Amniotic epithelial cell (primary cell): ENCODE measurements at regions not wholly inside any gene's neighbourhood (a gene's known extent, or its start where the extent isn't known, plus 50 kb on each side); places are given as distances from the start of the nearest gene placed in this dataset.

Source experiments
- DNase-seq: peaks from one replicate; pipeline ENCODE4 v3.0.0-alpha.2; 2010; ENCODE audit warnings: low read depth

- no peak for DNase-seq
These were observed 306.5 kb upstream of the WWC1 start for GRCh38 chr5:167984951-167985350.

DNA sequence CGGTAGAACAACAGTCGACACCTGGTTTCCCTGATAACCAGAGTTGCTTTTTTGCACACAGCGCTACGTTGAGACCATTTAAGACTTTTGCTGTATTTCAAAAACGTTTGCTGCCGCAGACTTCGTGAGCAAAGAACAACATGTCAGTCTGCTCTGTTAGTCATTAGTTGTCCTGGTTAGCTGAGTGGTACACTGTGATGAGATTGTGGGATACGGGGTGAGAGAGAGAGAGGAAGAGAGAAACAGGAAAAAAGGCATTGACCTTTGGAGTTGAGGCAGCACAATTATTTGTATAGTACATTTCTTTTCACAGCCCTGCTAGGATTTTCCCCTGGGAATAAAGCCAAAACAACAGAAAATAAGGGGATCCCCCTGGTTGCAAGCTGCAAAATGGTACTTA lies 306.1 kb upstream of the WWC1 start:
- no peak for DNase-seq

DNA sequence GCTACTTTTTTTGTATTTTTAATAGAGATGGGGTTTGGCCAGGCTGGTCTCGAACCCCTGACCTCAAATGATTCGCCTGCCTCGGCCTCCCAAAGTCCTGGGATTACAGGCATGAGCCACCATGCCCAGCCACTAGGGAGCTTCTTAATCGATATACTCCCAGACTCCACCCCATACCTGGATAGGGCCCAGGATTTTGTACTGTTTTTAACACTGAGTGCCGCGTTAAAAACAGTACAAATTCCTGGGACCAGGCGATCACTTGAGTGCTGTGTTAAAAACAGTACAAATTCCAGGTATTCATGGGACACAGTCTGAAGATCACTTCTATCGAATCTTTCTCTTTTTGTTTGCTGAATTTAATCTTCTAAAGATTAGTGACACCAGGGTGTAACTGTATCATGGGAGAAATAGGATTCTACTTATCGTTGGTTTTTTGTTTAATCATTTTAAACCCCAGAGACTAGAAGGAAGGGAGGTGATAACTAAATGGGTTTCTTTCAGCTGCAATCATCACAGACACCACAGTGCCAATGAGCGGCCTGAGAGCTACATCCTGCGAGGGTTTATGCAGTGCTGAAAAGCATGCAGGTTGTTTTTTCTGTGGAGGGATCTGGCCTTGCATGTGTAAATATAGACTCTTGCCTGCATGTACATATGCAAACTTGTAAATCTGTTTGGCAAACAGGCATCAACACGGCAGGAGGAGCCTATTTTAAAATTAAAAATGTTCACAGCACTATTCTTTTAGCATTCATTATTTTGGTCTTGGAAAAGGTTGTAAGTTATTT lies 303.8 kb upstream of the WWC1 start:
- no peak for DNase-seq

- no peak for DNase-seq
These were observed 298.6 kb upstream of the WWC1 start for GRCh38 chr5:167992868-167993267.

DNA sequence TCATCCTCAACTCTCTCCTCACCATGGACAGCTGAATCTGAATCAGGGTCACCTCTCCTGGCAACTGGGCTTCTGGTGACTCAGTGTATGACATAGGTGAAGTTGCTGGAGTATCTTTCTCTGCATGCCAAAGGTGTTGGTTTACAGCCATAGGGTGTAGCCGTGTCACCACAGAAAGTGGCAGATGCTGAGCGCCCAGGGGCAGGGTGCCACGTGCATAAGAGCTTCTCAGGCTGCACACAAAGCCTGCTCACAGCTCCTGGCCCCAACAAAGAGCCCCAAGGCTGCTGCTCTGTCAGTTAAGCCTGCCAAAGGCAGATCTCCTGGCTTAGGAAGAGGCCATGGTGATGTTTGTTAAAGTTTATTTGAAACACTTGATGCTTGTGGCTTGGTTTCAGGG lies 297.7 kb upstream of the WWC1 start:
- DNase-seq = no peak

GRCh38 chr5:167995844-167996425 lies 295.5 kb upstream of the WWC1 start:
- no peak for DNase-seq

GRCh38 chr5:167998148-167998767 lies 293.2 kb upstream of the WWC1 start:
- peak; percentile 18 for DNase-seq

DNA sequence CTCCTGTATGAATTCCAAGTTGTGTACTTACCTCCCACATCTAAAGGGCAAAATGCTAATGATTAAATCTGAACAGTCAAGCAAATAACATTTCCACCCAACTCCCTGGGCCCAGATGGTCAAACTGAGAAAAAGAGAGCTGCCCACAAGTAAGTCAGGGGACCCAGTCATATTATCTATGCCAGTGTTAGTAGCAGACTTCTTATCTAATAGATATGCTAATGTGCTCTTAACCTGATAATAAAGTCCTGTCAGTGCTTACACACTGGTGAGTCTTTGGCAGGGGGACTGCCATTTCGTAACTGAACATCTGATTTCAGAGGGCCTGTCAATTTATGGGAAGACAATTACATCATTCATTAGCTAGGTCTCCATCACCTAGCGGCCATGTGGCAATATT lies 292.3 kb upstream of the WWC1 start:
- DNase-seq = peak; percentile 36

DNA sequence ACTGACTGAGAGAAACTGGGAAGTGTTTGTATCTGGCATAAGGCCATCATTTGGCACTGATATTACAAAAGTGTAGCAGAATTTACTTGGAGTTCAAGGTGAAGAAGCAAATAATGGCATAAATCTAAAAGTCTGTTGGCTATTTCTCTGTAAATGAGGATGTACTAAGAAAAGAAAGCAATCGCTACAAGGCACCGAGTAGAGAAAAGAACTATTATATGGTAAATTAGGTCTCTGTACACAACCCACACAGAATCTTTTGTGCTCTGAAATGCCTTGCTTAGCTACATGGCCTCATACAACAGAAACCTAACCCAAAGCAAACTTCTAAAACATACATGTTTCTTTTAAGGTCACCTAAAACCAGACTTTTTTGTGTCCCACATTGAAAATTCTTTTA lies 290.1 kb upstream of the WWC1 start:
- no peak for DNase-seq

- DNase-seq = no peak
These were observed 289.3 kb upstream of the WWC1 start for GRCh38 chr5:168002116-168002515.

- DNase-seq = no peak
These were observed 286.4 kb upstream of the WWC1 start for GRCh38 chr5:168005093-168005492.

GRCh38 chr5:168005936-168006335 lies 285.5 kb upstream of the WWC1 start:
- DNase-seq = no peak

- peak; percentile 59 for DNase-seq
These were observed 284.9 kb upstream of the WWC1 start for GRCh38 chr5:168006456-168007130.

DNA sequence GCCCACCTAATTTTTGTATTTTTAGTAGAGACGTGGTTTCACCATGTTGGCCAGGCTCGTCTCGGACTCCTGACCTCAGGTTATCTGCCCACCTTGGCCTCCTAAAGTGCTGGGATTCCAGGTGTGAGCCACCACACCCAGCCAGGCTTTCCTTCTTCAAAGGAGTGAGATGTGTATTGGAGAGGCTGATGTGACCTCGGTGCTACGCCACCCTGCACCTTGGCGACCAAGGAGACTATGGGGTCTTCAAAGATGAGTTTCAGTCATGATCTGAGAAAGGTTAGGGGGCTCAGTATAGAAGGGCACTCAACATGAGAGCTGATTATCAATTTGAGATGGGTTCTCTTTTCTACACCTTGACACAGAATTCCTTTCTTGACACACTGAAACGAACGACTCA lies 284.2 kb upstream of the WWC1 start:
- DNase-seq = no peak

DNA sequence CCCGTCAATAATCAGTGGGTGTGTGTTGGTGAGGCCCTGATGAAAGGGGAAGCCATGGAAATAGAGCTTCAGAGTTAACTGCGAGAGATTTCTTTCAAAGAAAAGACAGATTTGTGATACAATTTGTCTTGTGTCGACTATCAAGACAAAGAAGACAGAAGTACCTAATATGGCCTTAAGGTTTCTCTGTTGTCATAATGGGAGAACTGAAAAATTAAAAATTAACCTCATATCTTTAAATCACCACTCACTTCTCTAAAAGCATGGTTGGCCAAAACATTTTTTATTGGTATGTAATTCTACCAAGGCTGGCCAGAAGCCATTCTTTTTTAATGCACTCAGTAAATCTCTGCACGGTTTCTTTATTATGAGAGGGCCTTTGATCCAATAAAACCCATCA lies 282.9 kb upstream of the WWC1 start:
- no peak for DNase-seq

DNA sequence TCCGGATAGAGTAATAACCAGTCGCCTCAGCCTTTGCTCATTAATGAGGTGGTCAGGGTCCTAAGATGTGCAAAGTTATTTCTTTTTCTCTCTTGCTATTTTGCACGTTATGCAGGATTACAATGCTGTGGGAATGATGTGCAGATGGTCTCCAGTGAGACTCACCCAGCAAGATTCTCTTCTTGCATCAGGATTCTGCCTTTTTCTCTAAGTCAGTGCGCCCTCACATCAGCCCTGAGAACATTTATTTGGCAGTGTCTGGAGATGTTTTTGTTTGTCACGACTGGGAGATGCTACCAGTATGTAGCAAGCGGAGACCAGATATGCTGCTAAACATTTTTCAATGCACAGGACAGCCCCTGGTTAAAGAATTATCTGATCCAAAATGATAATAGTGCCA lies 280.3 kb upstream of the WWC1 start:
- DNase-seq = no peak

GRCh38 chr5:168012006-168012405 lies 279.4 kb upstream of the WWC1 start:
- no peak for DNase-seq

- no peak for DNase-seq
These were observed 277.9 kb upstream of the WWC1 start for GRCh38 chr5:168013546-168013945.

GRCh38 chr5:168014433-168015123 lies 276.9 kb upstream of the WWC1 start:
- no peak for DNase-seq

DNA sequence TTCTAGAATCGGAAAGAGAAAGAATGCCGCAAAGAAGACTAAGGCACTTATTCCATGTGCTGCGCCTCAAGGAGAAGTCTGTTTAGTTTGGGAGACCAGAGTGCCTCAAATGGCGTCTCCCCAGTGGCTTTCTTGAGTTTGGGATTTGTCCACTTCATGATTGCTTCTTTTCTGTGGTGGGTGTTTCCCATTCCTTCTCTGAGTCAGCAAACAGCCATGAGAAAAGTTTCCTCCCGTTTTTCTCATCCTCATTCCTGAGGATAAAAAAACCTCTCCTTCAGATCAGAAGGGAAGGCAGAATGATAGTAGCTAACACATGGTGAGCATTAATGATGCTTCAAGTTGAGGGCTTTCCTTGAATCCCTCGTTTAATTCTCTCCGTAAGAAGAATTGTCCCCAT lies 275.9 kb upstream of the WWC1 start:
- DNase-seq = peak; percentile 68

- DNase-seq = no peak
These were observed 274.1 kb upstream of the WWC1 start for GRCh38 chr5:168017313-168017712.

DNA sequence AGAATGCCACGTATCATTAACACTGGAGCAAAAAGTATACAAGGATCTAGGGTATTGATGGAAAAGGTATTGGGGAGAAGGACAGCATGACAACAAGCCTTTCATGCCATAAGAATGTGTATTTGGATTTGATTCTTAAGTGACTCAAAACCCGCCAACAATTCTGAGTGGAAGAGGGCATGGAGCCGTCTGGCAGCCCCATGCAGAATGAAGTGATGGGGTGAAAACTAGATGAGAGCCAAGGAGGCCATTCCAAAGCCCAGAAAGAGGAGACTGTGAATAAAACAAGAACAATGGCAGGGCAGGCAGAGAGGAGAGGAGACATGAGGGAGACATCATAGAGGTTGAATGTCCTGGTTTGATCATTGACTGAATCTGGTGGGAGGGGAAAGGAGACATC lies 272.3 kb upstream of the WWC1 start:
- DNase-seq = no peak
